GM21528 (cell line): ENCODE measurements at regions not wholly inside any gene's neighbourhood (a gene's known extent, or its start where the extent isn't known, plus 50 kb on each side); places are given as distances from the start of the nearest gene placed in this dataset.
"Not testable (repeated sequence)": the region's sequence is repeated elsewhere in the genome, so short reads cannot be mapped to it uniquely, and the experiment has no call there.

Source experiments
- ATAC-seq: cut with Tn5 transposase; IDR thresholded peaks from one replicate; pipeline ENCODE4 v1.9.1; 2021; ENCODE audit warnings: mild to moderate bottlenecking, moderate library complexity; ENCODE audit not compliant: unreplicated experiment, low FRiP score

GRCh38 chr5:125215593-125215992 is 469.2 kb upstream of the ZNF608 start:
- no peak for ATAC-seq

GRCh38 chr5:125219710-125220109 is 473.3 kb upstream of the ZNF608 start:
- ATAC-seq = no peak

GRCh38 chr5:125220284-125220683 is 473.8 kb upstream of the ZNF608 start:
- no peak for ATAC-seq

GRCh38 chr5:125222597-125223240 is 476.3 kb upstream of the ZNF608 start:
- ATAC-seq = no peak

GRCh38 chr5:125225424-125225823 is 479.0 kb upstream of the ZNF608 start:
- no peak for ATAC-seq

- ATAC-seq = no peak
These were observed 480.4 kb upstream of the ZNF608 start for GRCh38 chr5:125226825-125227224.

- ATAC-seq = no peak
These were observed 481.1 kb upstream of the ZNF608 start for GRCh38 chr5:125227333-125228095.

GRCh38 chr5:125228363-125229070 is 482.1 kb upstream of the ZNF608 start:
- ATAC-seq = no peak

GRCh38 chr5:125229556-125229955 is 483.1 kb upstream of the ZNF608 start:
- no peak for ATAC-seq

GRCh38 chr5:125232779-125233230 is 486.4 kb upstream of the ZNF608 start:
- no peak for ATAC-seq

- no peak for ATAC-seq
These were observed 487.5 kb upstream of the ZNF608 start for GRCh38 chr5:125233944-125234343.

GRCh38 chr5:125236007-125236406 is 489.6 kb upstream of the ZNF608 start:
- no peak for ATAC-seq

GRCh38 chr5:125236981-125237380 is 490.5 kb upstream of the ZNF608 start:
- no peak for ATAC-seq

- no peak for ATAC-seq
These were observed 498.1 kb upstream of the ZNF608 start for GRCh38 chr5:125244531-125244930.

GRCh38 chr5:125245216-125245615 is 498.8 kb upstream of the ZNF608 start:
- no peak for ATAC-seq

- no peak for ATAC-seq
These were observed 503.0 kb upstream of the ZNF608 start for GRCh38 chr5:125249400-125249799.

GRCh38 chr5:125251703-125252102 is 505.3 kb upstream of the ZNF608 start:
- ATAC-seq = no peak

- ATAC-seq = not testable (repeated sequence)
These were observed 507.2 kb upstream of the ZNF608 start for GRCh38 chr5:125253634-125254033.

- ATAC-seq = no peak
These were observed 507.8 kb upstream of the ZNF608 start for GRCh38 chr5:125254267-125254666.

- ATAC-seq = no peak
These were observed 509.9 kb upstream of the ZNF608 start for GRCh38 chr5:125256296-125256695.
